ENCODE measurements at regions not wholly inside any gene's neighbourhood (a gene's known extent, or its start where the extent isn't known, plus 50 kb on each side); places are given as distances from the start of the nearest gene placed in this dataset.

GRCh38 chr4:15297344-15297743 lies 130.5 kb upstream of the C1QTNF7 start:
- TF ChIP-seq CTCF (IDR thresholded peaks at IDR 0.05; ENCODE audit: low read length) (no peak), EZH2 (optimal IDR thresholded peaks at IDR 0.05; ENCODE audit: low read depth, low read length) (no peak), EZH2phosphoT487 (IDR thresholded peaks at IDR 0.05; ENCODE audit: low read length) (no peak)
